ENCODE measurements at regions not wholly inside any gene's neighbourhood (a gene's known extent, or its start where the extent isn't known, plus 50 kb on each side); places are given as distances from the start of the nearest gene placed in this dataset.

- DNase-seq, result no peak
Measured at GRCh38 chr3:154538566-154539360, 108.8 kb upstream of the GPR149 start.

GRCh38 chr3:154536751-154537150 is 106.8 kb upstream of the GPR149 start:
- no peak for DNase-seq

- DNase-seq, result no peak
Measured at GRCh38 chr3:154522036-154522602, 92.1 kb upstream of the GPR149 start.

- DNase-seq, result no peak
Measured at GRCh38 chr3:154517404-154517803, 87.4 kb upstream of the GPR149 start.

- no peak for DNase-seq
Measured at GRCh38 chr3:154515921-154516320, 85.9 kb upstream of the GPR149 start.

- DNase-seq, result no peak
Measured at GRCh38 chr3:154510780-154511179, 80.8 kb upstream of the GPR149 start.

- no peak for DNase-seq
Measured at GRCh38 chr3:154507727-154508126, 77.7 kb upstream of the GPR149 start.

- DNase-seq, result no peak
Measured at GRCh38 chr3:154496978-154497377, 67.0 kb upstream of the GPR149 start.

- DNase-seq, result no peak
Measured at GRCh38 chr3:154496540-154496939, 66.5 kb upstream of the GPR149 start.

- no peak for DNase-seq
Measured at GRCh38 chr3:154486949-154487348, 57.0 kb upstream of the GPR149 start.

- DNase-seq, result no peak
Measured at GRCh38 chr3:154482507-154482906, 52.5 kb upstream of the GPR149 start.

- no peak for DNase-seq
Measured at GRCh38 chr3:154480033-154480432, 50.0 kb upstream of the GPR149 start.
